ENCODE measurements at regions not wholly inside any gene's neighbourhood (a gene's known extent, or its start where the extent isn't known, plus 50 kb on each side); places are given as distances from the start of the nearest gene placed in this dataset.
A peak's percentile ranks its signal among the peaks of the same experiment; 100 is the strongest.

DNA sequence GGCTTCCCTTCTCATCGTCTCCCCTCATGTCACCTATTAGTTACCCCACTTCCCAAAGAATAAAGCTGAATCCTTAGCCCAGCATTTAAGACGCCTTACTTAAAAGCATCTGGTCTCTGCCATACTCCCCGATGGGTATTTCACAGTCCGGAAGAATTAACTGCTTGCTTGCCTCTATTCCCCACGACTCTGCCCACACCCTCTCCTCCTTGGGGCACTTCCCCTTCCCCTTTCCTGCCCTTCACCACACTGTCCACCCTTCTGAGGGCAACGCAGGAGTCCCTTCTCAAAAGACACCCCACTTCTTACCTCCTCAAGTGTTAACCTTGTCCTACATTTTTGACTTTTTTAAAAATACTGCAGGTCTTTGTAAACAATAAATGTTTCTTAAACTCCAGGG is 60.1 kb upstream of the RMP24 start:
- TF ChIP-seq, protein P1, sequence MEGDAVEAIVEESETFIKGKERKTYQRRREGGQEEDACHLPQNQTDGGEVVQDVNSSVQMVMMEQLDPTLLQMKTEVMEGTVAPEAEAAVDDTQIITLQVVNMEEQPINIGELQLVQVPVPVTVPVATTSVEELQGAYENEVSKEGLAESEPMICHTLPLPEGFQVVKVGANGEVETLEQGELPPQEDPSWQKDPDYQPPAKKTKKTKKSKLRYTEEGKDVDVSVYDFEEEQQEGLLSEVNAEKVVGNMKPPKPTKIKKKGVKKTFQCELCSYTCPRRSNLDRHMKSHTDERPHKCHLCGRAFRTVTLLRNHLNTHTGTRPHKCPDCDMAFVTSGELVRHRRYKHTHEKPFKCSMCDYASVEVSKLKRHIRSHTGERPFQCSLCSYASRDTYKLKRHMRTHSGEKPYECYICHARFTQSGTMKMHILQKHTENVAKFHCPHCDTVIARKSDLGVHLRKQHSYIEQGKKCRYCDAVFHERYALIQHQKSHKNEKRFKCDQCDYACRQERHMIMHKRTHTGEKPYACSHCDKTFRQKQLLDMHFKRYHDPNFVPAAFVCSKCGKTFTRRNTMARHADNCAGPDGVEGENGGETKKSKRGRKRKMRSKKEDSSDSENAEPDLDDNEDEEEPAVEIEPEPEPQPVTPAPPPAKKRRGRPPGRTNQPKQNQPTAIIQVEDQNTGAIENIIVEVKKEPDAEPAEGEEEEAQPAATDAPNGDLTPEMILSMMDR (IDR thresholded peaks at IDR 0.05; ENCODE audit: low read depth, low read length), result no peak
- no peak overlapping the region for H3K4me3 ChIP-seq
- DNase-seq (ENCODE audit: low read depth in 1 of 2, low spot score in 1 of 2), result no peak
- H3K27ac ChIP-seq, result peak overlapping the region; percentile 2
- H3K9me3 ChIP-seq (ENCODE audit: low read depth), result no peaks in the 10 kb centered on the region
- peaks cover 14% of the 10 kb centered on the region for H3K4me1 ChIP-seq (ENCODE audit: low read depth)
- H3K27me3 ChIP-seq, result no peaks in the 10 kb centered on the region
- H3K36me3 ChIP-seq, result no peaks in the 10 kb centered on the region

DNA sequence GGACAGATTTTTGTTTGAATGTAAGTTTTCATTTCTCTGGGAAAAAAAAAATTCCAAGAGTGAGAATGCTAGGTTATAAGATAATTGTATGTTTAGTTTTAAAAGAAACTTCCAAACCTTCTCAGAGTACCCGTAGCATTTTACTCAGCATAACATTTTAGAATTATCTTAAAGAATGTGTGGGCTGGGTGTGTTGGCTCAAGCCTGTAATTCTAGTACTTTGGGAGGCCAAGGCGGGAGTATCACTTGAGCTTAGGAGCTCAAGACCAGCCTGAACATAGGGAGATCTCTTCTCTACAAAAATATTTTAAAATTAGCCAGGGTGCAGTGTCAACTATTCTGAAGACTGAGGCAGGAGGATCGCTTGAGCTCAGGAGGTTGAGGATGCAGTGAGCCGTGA is 57.4 kb upstream of the RMP24 start:
- DNase-seq (ENCODE audit: low read depth in 1 of 2, low spot score in 1 of 2), result no peak
- Histone ChIP-seq H3K27me3 (no peaks in the 10 kb centered on the region), H3K27ac (no peak overlapping the region), H3K9me3 (ENCODE audit: low read depth) (no peaks in the 10 kb centered on the region), H3K36me3 (no peaks in the 10 kb centered on the region), H3K4me3 (no peak overlapping the region), H3K4me1 (ENCODE audit: low read depth) (peaks cover 15% of the 10 kb centered on the region)
- TF ChIP-seq, protein P1 (IDR thresholded peaks at IDR 0.05; ENCODE audit: low read depth, low read length), result no peak

DNA sequence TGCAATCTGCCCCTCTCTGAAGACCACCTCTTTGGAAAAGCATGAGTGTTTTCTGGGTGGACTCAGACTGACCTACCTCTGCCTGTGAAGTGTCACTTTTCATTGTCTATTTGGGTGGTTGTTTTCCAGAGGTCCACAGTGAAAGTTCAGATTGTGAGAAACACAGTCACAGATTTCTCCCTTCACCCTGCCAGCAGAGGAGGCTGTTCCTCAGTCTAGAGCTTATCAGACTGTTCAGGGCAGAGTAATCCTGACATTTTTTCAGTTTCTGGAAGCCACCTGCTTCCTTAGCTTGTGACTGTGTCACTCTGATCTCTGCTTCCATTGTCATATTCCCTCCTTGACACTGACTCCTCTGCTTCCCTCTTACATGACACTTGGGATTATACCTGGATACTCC is 55.4 kb upstream of the RMP24 start:
- Histone ChIP-seq H3K4me1 (ENCODE audit: low read depth) (peaks cover 13% of the 10 kb centered on the region), H3K9me3 (ENCODE audit: low read depth) (no peaks in the 10 kb centered on the region), H3K36me3 (no peaks in the 10 kb centered on the region), H3K4me3 (no peak overlapping the region), H3K27me3 (no peaks in the 10 kb centered on the region), H3K27ac (no peak overlapping the region)
- TF ChIP-seq, protein P1 (IDR thresholded peaks at IDR 0.05; ENCODE audit: low read depth, low read length), result peak; percentile 5
- DNase-seq (ENCODE audit: low read depth in 1 of 2, low spot score in 1 of 2), result no peak

DNA sequence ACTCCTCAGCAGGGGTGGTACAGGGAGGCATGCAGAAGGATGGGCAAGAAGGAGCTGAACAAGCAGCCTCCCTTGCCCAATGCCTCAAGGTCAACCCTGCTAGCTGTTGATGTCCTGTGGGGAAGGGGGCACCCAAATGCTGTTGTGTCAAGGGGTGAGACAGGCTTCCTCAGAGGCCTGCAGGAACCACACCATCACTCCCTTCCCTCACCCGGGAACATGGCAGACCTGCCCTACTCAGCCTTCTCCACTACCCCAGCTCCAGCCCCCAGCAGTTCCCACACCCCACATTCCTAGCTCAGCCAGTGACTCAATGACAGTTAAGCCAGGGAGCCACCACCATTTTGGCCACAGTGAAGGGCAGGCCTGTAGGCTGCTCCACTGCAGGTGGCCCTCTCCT is 53.9 kb upstream of the RMP24 start:
- Histone ChIP-seq H3K4me1 (ENCODE audit: low read depth) (peaks cover 3% of the 10 kb centered on the region), H3K9me3 (ENCODE audit: low read depth) (no peaks in the 10 kb centered on the region), H3K36me3 (no peaks in the 10 kb centered on the region), H3K27me3 (no peaks in the 10 kb centered on the region), H3K4me3 (no peak overlapping the region), H3K27ac (no peak overlapping the region)
- DNase-seq (ENCODE audit: low read depth in 1 of 2, low spot score in 1 of 2), result no peak
- TF ChIP-seq, protein P1 (IDR thresholded peaks at IDR 0.05; ENCODE audit: low read depth, low read length), result no peak

DNA sequence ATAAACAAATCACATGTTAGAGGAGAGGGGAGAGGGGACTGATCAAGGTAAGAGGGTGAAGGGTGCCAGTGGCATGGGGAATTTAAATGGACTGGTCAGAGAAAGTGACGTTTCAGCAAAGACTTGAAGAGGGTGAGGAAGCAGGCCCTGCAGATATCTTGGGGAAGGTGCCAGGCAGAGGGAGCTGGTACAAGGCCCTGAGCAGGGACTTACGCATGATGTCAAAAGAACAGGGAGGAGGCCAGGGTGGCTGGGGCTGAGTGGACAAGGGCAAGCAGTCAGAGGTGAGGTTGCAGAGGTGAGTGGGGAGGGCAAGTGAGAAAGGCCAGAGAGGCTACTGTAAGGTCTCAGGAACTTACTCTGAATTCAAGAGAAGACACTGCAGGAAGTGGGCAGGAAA is 53.3 kb upstream of the RMP24 start:
- no peak overlapping the region for H3K4me3 ChIP-seq
- TF ChIP-seq, protein P1 (IDR thresholded peaks at IDR 0.05; ENCODE audit: low read depth, low read length), result no peak
- DNase-seq (ENCODE audit: low read depth in 1 of 2, low spot score in 1 of 2), result no peak
- H3K27me3 ChIP-seq, result no peaks in the 10 kb centered on the region
- H3K4me1 ChIP-seq (ENCODE audit: low read depth), result peaks cover 7% of the 10 kb centered on the region
- H3K27ac ChIP-seq, result no peak overlapping the region
- no peaks in the 10 kb centered on the region for H3K9me3 ChIP-seq (ENCODE audit: low read depth)
- H3K36me3 ChIP-seq, result no peaks in the 10 kb centered on the region

DNA sequence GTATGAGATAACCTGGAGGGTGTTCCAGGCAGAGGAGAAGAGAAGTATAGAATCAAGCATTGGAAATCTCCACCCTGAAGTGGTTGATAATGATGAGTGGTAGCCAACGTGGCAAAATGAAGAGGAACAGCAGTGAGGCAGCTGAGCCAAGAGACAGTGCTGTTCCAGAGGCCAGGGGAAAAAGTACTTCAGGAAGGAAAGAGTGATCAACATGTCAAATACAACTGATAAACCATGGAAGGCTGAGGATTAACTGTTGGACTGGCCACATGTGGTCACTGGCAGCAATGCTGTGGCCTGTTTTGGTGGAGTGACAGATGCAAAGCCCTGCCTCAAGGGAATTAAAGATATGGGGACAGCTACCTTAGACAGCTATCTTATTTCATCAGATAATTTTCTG is 51.9 kb upstream of the RMP24 start:
- H3K9me3 ChIP-seq (ENCODE audit: low read depth), result no peaks in the 10 kb centered on the region
- no peaks in the 10 kb centered on the region for H3K36me3 ChIP-seq
- no peak overlapping the region for H3K4me3 ChIP-seq
- TF ChIP-seq, protein P1 (IDR thresholded peaks at IDR 0.05; ENCODE audit: low read depth, low read length), result no peak
- no peaks in the 10 kb centered on the region for H3K27me3 ChIP-seq
- H3K27ac ChIP-seq, result peak overlapping the region; percentile 30
- no peak for DNase-seq (ENCODE audit: low read depth in 1 of 2, low spot score in 1 of 2)
- peaks cover 8% of the 10 kb centered on the region for H3K4me1 ChIP-seq (ENCODE audit: low read depth)

Data from cardiac muscle cell (in vitro differentiated cells and primary cell).